OCI-LY1 (cell line): ENCODE measurements at regions not wholly inside any gene's neighbourhood (a gene's known extent, or its start where the extent isn't known, plus 50 kb on each side); places are given as distances from the start of the nearest gene placed in this dataset.

Source experiments
- EZH2 ChIP-seq: fragments of 200-600 bp; sonication (generic), shearing (Covaris generic); IDR thresholded peaks from 2 replicates; pipeline ENCODE4 v1.8.0; 2017; ENCODE audit warnings: borderline replicate concordance, mixed run types, mild to moderate bottlenecking, antibody characterized with exemption, low read length, moderate library complexity, mixed read lengths
- TF ChIP-seq, protein P1 (sequence below): fragments of 200-600 bp; sonication (generic), shearing (Covaris generic); IDR thresholded peaks from 2 replicates; pipeline ENCODE4 v1.5.1; 2017; ENCODE audit warnings: mild to moderate bottlenecking, antibody characterized with exemption, low read length, moderate library complexity, mixed read lengths

DNA sequence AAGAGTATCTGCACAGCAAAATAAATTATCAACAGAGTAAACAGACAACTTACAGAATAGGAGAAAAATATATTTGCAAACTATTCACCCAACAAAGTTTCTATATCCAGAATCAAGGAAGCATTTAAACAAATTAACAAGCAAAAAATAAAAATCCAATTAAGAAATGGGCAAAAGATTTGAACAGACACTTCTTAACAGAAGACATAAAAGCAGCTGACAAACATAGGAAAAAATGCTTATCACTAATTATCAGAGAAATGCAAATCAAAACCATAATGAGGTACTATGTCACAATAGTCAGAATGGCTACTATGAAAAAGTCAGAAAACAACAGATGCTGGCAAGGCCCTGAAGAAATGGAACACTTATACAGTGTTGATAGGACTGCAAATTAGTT is 434.2 kb upstream of the ADGRB3 start:
- TF ChIP-seq, protein P1, sequence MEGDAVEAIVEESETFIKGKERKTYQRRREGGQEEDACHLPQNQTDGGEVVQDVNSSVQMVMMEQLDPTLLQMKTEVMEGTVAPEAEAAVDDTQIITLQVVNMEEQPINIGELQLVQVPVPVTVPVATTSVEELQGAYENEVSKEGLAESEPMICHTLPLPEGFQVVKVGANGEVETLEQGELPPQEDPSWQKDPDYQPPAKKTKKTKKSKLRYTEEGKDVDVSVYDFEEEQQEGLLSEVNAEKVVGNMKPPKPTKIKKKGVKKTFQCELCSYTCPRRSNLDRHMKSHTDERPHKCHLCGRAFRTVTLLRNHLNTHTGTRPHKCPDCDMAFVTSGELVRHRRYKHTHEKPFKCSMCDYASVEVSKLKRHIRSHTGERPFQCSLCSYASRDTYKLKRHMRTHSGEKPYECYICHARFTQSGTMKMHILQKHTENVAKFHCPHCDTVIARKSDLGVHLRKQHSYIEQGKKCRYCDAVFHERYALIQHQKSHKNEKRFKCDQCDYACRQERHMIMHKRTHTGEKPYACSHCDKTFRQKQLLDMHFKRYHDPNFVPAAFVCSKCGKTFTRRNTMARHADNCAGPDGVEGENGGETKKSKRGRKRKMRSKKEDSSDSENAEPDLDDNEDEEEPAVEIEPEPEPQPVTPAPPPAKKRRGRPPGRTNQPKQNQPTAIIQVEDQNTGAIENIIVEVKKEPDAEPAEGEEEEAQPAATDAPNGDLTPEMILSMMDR, result no peak
- no peak for TF ChIP-seq EZH2
